HL-60/S4 treated with phorbol 12-myristate 13-acetate at 8.2 ng/mL for 4 days and 3 days (cell line): ENCODE measurements at regions not wholly inside any gene's neighbourhood (a gene's known extent, or its start where the extent isn't known, plus 50 kb on each side); places are given as distances from the start of the nearest gene placed in this dataset.

ENCODE experiments used
- in situ Hi-C: fragments of 300-500 bp; cut with MboI; formaldehyde crosslinking; loops from 2 replicates; pipeline ENCODE4 v1.15.0; 2022; ENCODE audit warnings: low sequenced_read_pairs

DNA sequence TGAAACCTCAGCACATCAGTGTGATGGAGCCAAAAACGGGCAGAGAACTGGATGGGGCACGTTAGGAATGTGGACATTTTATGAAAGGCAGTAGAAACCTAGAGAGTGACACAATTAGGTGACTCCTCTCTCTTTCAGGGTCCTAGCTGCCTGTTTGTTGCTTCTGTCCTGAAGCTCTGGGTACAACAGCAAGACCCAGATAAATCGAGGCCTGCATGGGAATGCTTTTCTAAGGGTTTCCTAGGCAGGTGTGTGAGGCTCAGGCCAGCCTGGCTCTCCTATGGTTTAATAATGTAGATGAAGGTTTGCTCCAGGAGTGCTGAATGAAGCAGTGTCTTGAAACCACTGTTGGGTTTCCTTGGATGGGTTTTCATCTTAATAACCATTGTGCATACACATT, 517.1 kb upstream of the RAB6C start:
- in situ Hi-C loops: no loop called here

DNA sequence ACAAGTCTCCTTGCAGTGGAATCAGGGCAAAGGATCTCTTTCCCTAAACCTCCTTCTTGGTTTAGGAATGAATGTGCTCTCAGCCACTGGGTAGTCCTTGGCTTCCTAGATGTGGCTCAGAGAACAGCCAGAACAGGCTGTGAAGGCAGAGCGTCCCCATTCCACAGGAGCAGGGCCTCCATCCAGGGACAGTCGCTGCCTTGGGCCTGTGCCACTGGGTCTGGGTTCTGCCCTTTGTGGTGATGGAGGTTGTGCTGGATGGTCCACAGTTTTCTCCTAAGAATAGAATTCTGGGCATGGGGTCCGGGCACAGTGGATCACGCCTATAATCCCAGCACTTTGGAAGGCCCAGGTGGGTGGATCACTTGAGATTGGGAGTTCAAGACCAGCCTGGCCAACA, 516.5 kb upstream of the RAB6C start:
- in situ Hi-C loops: no loop called here

DNA sequence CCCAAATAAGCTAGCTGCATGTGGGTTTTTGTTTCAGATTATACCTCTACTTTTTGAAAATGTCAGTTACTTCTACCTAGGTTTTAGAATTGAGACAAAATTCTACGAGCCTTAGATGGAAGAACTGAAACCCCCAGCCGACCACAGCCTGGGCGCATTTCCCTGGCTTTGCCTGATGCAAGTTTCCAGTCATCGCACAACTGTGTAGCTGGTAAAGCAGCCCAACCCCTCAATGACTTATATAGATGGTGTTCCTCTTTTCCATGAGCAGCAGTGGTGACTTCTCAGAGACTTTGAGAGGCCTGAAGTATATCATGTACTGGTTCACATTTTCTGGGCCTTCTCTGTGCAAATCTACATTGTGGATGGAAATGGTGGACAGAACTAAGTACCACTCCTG, 515.4 kb upstream of the RAB6C start:
- in situ Hi-C loops: no loop called here

DNA sequence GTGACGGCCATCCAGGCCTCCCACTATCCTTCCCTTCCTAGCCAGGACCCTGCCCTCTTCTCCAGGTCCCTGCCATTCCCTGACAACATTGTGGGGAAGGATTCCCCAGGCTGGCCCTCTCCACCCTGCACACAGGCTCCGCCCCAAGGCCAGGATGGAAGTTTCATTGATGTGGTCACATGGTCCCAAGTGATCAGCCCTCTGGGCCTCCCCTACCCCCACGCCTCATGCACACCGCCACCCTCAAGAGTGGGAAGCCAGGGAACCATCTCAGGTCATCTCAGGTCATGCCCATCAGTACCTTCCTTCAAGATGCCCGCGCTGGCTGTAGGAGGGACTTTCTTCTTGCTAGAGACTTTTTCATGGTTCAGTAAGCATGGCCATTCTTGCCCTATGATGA, 514.8 kb upstream of the RAB6C start:
- in situ Hi-C loops: no loop called here

DNA sequence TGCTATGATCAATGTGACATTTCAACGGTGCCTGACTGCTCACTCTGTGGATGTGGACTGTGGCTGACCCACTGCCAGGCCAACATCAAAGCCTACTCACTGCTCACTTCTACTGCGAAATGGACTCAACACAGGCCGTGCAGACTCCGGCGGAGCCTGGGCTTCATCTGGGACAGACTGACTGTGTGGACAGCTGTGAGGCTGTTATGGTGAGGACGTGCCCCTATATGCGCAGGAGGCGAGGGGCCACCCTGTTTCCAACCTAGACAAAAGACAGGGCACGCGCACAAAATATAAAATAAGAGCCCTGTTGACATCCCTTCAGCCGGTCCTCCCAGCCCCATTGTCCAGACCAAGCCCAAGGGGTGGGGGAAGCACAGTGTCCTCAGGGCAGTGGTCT, 514.4 kb upstream of the RAB6C start:
- in situ Hi-C loops: no loop called here

DNA sequence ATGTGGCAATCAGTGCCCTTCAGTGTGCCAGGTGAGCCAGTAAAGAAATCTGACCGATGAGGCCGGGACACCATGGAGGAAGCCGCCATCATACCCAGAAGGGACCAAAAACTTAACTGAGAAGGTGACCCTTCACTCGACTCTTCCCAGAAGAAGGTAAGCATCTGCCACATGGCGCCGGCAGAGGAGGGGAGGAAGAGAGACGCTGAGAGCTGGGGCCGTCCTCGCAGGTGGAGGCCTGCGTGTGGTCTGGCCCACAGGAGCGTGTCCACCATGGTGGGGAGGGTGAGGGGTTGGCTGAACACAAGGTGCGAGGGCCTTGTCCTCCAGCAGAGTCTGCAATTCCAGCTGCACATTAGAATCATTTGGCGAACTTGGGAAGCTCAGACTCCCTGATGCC, 513.1 kb upstream of the RAB6C start:
- in situ Hi-C loops: no loop called here

DNA sequence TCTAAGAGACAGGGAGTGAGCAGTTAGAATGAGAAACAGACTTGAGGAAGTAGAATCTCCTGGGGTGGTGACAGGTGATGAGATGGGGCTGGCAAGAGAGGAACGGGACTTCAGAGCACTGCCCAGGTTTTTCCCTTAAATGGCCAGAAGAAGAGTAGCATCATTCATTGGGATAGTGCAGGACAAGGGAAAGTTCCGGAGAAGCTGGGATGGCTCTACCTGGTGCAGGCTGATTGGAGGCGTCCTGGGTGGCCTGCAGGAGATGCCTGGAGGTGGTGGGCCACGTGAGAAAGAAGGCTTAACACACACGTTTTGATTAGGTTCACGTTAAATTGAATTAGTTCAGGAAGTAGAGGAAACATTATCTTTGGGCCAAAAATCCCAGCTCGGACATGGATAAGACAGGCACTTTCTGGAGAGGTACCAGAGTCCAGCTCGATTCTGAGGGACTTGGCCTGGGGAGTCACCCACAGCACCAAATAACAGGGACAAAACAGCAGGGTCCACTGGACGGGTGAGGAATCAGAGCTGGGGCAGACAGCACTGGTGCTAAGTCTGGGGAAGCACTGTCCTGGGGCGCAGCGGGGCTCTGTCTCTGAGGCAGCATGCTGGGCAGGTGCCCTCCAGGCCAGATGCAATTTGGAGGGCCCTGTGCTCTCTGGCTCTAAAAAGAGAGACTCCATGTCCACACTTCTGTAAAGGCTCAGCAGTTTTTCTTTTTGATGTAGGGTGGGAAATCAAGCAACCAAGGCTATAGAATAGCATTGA, 512.3 kb upstream of the RAB6C start:
- in situ Hi-C loops: no loop called here

DNA sequence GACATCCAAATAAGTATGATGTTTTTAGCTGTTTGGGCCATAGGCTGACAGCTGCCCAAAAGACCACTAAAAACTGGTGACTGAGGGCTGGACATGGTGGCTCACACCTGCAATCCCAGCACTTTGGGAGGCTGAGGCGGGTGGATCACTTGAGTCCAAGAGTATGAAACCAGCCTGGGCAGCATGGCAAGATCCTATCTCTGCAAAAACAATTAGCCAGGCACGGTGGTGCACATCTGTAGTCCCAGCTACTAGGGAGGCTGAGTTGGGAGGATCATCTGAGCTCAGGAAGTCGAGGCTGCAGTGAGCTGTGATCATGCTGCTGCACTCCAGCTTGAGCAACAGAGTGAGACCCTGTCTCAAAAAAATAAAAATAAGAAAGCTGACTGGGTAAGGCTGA, 511.5 kb upstream of the RAB6C start:
- in situ Hi-C loops: no loop called here

DNA sequence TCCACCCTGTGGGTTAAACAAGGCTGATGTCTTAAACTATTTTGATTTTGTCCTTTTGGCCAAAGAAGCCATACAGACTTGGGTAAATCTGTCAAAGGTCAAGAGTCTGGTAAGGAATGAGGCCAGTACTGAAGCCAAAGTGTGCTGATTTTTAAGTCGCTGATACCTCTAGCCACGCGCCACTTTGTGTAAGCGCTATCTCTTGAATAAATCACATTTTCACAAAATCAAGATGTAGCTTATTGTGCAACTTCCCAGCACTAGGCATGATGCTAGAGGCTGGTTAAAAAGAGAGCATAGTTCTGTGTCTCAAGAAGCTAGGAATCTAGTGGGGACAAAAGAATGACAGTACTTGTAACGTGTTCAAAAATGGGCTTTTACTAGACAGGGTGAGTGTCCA, 510.6 kb upstream of the RAB6C start:
- in situ Hi-C loops: no loop called here

DNA sequence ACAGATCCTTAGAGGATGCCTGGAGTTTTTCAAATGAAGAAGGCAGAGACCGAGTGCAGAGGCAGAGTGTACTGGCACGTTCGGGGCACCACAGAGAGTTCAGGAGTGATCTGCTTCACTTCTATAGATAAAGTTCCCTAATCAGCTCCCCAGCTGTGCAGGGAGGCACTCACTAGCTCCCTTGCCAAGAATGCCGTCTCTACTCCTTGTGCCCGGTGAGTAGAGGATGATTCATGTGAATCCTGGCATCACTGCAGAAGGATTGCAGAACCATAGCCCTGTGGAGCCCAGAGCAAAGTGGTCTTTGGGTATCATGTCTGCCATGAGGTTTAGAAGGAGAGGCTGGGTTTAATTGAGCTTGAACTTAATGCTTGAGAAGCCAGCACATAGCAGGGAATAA, 510.1 kb upstream of the RAB6C start:
- in situ Hi-C loops: no loop called here

DNA sequence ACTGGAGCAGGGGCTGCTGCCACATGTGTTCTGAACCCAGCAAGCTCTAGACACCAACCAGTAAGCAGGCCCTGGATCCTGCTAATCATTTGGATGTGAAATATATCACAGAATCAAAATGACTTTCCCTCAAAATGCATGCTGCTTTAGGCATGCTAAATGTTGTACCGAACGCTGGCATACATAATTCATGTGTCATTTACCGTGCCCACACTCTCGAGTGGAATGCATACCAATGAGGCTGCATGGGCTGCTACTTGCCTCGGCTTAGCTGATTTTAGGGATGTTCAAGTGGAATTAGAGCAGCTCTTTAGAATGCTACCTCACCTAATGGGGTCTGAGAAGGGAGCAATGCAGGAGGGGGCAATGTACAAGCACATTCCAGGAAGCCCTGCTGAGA, 509.6 kb upstream of the RAB6C start:
- in situ Hi-C loops: no loop called here

DNA sequence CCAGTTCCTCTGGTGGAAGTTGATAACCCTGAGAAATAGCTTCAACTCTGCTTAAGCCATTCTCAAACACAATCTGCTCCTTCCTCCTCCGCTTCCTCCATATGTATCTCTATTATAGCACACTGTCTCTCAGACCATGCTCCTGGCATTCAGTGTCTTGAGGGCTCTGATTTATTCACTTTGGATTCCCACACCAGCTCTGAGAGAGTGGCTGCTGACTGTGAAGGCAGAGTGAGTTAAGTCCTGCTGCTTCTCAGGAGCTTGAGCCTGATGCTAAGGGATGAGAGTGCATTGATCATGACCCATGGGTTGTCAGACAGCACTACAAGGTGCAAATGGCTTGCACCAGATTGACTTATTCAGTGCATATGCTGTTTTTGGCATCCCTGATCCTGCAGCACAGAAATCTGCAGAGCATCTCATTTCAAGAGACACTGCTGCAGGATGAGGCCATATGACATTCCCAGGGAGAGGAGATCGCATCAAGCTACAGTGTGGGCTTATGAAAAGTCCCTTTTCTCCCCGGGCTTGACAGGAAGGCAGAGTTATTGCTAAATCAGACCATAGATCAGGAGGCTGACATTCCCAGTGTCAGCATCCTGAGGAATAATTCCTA, 500.5 kb upstream of the RAB6C start:
- in situ Hi-C loops: no loop called here

DNA sequence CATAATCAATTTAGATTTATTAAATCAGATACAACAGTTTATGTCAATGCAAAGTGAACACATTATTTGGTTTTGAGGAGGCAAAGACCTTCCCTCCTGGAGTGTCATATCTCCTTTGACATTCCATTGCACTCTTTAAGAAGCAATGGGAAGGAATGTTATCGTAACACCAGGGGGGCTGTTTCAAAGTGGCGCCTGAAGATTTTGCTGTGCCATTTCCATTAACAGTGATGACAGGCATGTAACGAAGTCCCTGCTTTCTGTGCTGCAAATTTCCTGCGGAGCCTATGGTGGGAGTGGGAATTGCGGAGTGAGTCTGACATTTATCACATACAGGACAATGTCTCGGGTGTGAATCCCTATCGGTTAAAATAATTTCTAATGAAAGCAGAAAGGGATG, 499.6 kb upstream of the RAB6C start:
- in situ Hi-C loops: no loop called here

DNA sequence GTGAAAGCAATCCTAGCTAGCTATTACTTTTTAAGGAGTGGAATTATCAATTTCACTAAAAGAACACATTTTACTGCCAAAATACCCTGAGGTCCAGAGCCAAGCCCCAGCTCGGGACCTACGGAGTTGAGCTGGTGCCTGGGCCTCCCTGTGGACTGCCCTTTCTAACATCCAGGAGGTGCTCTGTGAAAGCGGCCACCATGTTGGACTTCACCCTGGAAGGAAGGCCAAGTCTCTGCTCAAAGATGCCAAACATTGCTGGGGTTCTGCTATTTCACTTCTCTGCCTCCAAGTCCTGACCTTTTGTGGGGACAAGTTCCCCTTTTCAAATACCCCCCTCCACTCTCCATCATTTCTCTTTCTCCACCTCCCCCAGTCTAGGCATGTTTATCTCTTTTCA, 498.7 kb upstream of the RAB6C start:
- in situ Hi-C loops: no loop called here

DNA sequence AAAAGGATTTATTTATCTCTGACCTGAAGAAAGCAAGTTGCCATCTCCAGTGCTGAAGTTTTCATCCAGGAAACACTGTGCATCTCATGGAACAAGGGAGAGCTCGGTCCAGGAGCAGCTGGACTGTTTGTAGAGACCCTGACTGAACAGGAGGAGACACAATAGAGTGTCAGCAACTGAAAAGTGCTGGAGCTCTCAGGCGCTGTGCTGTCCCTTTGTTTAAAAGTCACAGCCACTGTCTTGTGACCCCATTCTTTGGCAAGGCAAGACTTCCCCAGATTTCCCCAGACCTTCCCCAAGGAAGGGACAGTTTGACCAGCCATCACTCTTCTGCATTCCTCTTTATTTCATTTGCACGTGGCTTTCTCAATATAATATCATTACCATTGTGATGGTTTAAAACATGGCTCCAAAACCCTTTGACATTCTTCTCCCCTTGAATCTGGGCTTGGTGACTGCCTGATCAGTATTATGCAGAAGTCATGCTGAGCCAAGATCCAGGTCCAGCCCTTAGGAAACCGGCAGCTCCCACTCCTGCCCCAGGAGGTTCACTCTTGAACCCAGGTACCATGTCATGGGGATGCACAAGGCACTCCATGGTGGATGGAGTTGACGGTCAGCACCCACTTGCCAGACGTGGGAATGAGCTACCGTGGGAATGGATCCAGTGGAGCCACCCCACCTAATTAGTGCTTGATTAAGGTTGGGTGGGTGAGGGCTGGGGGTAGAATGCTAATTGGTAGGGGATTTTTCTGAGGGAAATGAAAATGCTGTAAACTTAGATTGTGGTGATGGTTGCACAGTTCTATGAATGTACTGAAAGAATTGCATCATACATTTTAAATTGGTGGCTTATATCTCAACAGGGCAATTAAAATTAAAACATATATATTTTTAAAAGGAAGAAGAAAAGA, 497.9 kb upstream of the RAB6C start:
- in situ Hi-C loops: no loop called here

DNA sequence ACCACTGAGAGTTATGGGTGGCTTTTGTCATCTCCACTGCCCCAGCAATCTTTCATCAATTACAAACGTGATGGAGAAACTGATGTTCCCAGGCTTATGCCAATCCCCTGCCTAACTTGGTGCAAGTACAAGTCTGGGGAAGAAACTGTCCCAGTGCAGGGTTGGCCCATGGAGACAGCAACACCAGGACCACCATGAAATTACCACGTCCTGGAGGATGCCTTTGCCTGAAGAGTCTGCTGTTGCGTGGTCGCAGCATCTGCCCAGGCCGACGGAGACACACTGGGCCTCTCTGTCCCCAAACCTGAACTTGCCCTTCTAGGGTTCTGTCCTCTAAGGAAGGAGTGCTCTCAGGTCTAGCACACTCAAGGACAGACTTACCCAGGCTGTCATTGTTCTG, 496.8 kb upstream of the RAB6C start:
- in situ Hi-C loops: no loop called here

DNA sequence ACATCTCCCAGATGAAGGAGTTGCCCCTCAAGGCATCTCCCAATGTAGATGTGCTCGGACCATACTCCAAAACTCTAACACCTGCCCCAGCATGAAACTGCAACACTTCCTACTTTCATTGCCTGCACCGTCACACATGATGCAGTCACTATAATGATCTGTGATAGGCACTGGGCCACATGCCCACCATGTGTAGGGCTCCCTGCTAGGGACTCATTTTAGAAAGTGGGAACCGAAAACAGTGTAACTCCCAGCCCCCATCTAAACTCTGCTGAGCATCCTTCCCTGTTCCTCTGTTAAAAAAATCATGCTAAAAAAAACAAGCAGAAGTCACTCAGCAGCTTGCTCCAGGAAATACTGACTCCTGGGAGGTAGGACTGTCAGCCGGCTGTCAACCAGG, 496.1 kb upstream of the RAB6C start:
- in situ Hi-C loops: no loop called here

DNA sequence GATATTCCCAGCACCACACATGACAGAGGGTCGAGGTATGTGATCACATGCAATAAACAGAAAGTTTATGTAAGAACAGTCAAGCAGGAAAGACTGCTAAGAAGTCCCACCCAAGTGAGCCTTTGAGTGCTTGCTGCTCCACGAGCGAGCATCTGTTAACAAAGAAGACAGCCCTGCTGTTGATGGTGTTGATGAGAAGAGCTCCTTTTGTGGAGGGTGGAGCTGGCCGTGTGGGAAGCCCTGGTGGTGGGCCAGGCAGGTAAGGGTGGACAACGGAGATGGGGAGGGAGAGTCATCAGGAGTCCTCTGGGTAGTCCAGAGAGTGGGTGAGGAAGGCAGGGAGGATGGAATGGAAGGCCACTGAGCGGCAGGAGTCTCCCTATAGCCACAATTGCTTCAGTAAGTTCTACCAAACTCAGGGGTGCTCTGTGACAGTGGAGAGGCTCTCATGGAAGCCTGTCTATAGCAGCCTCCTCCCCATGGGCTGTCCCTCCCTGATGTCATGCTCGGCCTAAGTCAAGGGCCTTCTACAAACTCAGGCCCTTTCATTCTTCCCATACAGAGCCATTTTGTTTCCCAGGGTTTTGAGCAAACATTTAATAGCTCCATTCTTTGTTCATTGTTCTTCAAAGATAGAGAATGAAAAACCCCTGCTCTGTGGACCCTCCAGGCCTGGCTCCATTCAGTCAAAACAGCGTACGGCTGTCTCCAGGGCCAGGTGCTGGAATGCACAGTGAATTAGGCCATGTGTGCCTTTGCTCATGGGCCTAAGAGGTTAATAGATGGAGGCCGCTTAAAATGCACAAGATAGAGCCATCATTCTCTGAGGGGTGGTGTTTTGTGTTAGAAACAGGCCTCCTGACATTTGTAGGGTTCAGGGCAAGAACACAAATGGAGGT, 494.2 kb upstream of the RAB6C start:
- in situ Hi-C loops: no loop called here

DNA sequence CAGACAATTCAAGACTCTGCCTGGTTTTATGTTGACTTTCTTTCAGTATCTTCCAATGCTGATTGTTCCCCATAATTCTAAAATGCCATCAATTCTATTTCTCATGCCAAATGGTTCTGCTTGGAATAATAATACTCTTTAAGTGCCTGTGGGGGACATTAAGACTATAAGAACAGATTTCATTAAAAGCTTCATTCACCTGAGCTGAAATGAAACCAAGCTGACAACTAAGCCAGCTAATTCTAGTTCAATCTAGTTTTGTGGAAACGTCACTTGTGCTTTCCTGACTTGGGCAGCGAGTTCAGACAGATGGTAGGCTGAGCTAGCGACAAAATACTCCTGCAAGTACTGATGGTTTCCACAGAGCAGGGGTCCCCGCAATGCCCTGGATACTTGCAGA, 491.1 kb upstream of the RAB6C start:
- in situ Hi-C loops: no loop called here

DNA sequence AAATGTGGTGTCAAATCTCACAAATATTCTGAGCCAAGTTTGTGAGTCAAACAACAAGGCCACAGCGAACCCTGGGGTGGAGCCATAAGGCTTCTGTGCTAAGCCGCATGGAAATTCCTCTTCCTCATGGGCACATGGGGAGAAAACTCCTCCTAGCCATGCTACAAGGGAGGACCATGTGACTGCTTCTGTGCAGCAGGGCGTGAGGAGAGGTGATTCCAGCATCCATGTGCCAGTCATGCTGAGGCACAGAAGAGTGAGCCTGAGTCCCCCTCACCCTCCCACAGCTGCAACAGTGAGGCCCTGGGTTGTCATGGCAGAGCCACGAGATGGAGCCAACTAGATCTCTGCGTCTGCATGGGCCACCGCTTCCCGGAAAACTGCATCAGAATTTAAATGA, 488.8 kb upstream of the RAB6C start:
- in situ Hi-C loops: no loop called here

DNA sequence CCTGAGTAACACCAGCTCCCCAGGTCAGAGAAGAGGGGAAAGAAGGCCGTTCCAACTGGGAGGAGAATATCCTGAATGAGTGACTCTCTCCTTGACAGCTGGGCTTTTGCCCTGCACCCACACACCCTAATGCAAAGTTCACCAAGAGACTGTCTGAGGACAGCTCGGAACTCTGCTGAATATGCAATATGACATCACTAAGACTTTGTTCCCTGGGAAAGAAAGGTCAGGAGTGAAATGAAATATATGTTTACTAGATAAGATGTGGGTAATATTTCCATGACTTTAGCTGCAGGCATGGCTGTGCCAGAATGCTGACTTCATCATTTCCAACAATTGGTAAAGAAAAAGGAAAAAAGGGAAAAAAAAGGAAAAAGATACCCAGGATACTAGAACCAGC, 488.2 kb upstream of the RAB6C start:
- in situ Hi-C loops: no loop called here
